Muscle layer of duodenum (tissue), 2 donors: ENCODE measurements at regions not wholly inside any gene's neighbourhood (a gene's known extent, or its start where the extent isn't known, plus 50 kb on each side); places are given as distances from the start of the nearest gene placed in this dataset.

Experiments used
- H3K27ac ChIP-seq: one replicate; pipeline ENCODE4 v1.7.0; 2013; ENCODE audit warnings: mild to moderate bottlenecking, low read length
- H3K27me3 ChIP-seq: one replicate; pipeline ENCODE4 v1.7.0; 2013; ENCODE audit warnings: low read depth, mild to moderate bottlenecking, control low read depth, low read length
- H3K36me3 ChIP-seq, 2 donors: one replicate each; pipeline ENCODE4 v1.7.0; 2013; ENCODE audit warnings: low read length in 2 of 2, control low read depth in 1 of 2, mild to moderate bottlenecking in 1 of 2; ENCODE audit not compliant: insufficient read depth in 2 of 2, control insufficient read depth in 1 of 2
- H3K4me1 ChIP-seq, 2 donors: one replicate each; pipeline ENCODE4 v1.7.0; 2013; ENCODE audit warnings: low read length in 2 of 2, mild to moderate bottlenecking in 2 of 2, control low read depth in 1 of 2, moderate library complexity in 1 of 2; ENCODE audit not compliant: insufficient read depth in 2 of 2, control insufficient read depth in 1 of 2
- H3K4me3 ChIP-seq, 2 donors: one replicate each; pipeline ENCODE4 v1.7.0; 2013; ENCODE audit warnings: low read length in 2 of 2, low read depth in 1 of 2, mild to moderate bottlenecking in 1 of 2
- H3K9me3 ChIP-seq, 2 donors: one replicate each; pipeline ENCODE4 v1.7.0; 2013; ENCODE audit warnings: low read length in 2 of 2, control low read depth in 1 of 2, mild to moderate bottlenecking in 1 of 2; ENCODE audit not compliant: control insufficient read depth in 1 of 2
- donor health status: healthy.

DNA sequence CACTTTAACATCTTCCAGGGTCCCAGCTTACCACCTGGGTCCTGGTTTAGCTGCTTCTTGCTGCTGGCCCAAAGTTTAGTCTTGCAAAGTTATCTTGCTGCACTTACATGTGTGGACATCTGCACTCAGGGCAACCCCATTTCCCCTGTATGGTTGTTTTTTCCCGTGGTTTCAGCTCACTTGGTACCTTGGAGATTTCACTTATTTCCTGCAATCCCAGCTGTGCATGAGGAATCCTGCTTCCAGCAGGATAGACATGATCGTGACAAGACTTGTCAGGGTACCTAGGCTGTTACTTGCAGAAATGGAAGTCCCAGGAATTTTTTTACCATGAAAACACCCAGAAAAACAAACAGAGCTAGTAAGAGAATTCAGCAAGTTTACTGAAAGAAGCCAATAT lies 95.9 kb upstream of the LEP start:
- no peak overlapping the region for H3K4me3 ChIP-seq
- peaks cover 3% of the 10 kb centered on the region for H3K27me3 ChIP-seq
- H3K4me1 ChIP-seq: no peaks in the 10 kb centered on the region
- H3K27ac ChIP-seq: no peak overlapping the region
- H3K36me3 ChIP-seq: no peaks in the 10 kb centered on the region
- peaks cover 0 to 8% of the 10 kb centered on the region in 2 donors for H3K9me3 ChIP-seq

- Histone ChIP-seq H3K27ac (no peak overlapping the region), H3K4me3 (no peak overlapping the region), H3K4me1 (no peaks in the 10 kb centered on the region), H3K27me3 (peaks cover 3% of the 10 kb centered on the region), H3K9me3 (peaks cover 0 to 6% of the 10 kb centered on the region in 2 donors), H3K36me3 (no peaks in the 10 kb centered on the region)
Measured at GRCh38 chr7:128146052-128146451, 95.0 kb upstream of the LEP start.

- Histone ChIP-seq H3K4me1 (no peaks in the 10 kb centered on the region), H3K9me3 (no peaks in the 10 kb centered on the region), H3K4me3 (no peak overlapping the region), H3K27me3 (no peaks in the 10 kb centered on the region), H3K36me3 (no peaks in the 10 kb centered on the region), H3K27ac (no peak overlapping the region)
Measured at GRCh38 chr7:128148676-128149075, 92.4 kb upstream of the LEP start.

DNA sequence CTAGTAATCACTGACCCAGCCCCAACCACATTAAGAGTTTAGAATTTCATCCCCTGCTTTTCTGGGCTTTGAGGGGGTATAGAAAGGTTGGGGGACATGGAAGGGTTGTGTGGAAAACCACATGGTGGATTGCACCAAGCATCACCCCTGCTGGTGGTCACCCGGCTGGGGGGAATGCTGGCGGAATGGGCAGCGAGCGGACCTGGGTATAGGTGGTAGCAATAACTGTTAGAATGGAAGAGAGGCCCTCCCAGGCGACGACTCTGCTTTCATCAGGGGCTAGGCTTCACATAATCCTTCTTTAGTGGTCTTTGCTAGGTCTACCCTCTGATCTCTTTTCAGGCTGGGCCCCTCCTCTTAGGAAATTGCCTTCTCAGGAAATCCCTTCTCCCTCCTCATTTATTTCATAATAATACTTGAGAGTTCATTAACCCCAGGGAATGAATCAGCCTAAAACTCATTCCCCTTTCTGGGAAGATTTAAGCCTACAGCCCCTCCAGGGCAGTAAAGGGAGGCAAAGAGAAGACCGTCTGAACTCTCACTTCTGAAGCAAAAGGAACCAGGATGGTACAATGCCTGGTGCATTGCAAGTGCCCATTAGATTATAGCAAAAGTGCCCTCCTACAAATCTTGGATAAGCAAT lies 90.7 kb upstream of the LEP start:
- Histone ChIP-seq H3K27ac (no peak overlapping the region), H3K36me3 (no peaks in the 10 kb centered on the region), H3K4me1 (no peaks in the 10 kb centered on the region), H3K9me3 (no peaks in the 10 kb centered on the region), H3K4me3 (no peak overlapping the region), H3K27me3 (no peaks in the 10 kb centered on the region)

DNA sequence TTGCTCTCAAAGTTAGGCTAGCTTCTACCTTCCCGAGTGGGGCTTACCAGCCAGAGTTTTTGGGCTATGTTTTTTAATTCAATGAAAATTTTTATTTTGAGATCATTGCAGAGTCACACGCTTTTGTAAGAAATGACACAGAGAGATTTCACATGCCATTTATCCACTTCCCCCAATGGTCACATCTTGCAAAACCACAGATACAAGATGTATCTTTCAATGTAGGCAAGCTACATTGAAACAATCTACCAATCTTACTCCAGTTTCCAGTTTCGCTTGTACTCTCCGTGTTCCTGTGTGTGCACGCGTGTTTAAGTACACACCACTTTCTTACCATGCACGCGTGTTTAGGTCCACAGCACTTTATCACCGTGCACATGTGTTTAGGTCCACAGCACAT lies 89.4 kb upstream of the LEP start:
- no peak overlapping the region for H3K27ac ChIP-seq
- H3K27me3 ChIP-seq: no peaks in the 10 kb centered on the region
- no peaks in the 10 kb centered on the region for H3K9me3 ChIP-seq
- H3K4me1 ChIP-seq: no peaks in the 10 kb centered on the region
- H3K36me3 ChIP-seq: no peaks in the 10 kb centered on the region
- no peak overlapping the region for H3K4me3 ChIP-seq

DNA sequence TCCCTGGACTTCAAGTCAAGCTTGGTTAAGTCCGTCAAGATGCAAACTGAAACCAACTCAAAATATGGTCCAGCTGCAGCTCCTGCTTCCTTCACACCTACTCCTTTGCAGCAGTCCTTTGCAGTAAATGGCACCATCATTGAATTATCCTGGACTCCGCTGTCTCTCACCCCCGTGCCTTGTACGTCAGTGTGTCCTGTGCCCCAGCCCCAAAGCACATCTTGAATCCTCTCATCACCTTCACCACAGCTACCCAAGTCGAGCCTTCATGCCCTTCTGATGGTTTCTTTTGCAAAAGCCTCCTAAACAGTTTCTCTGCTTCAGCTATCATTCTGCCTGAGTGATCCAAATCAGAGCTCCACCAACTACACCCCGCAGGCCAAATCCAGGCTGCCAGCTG lies 88.4 kb upstream of the LEP start:
- Histone ChIP-seq H3K27ac (no peak overlapping the region), H3K9me3 (no peaks in the 10 kb centered on the region), H3K4me3 (no peak overlapping the region), H3K36me3 (no peaks in the 10 kb centered on the region), H3K27me3 (no peaks in the 10 kb centered on the region), H3K4me1 (no peaks in the 10 kb centered on the region)

GRCh38 chr7:128153436-128153835 lies 87.6 kb upstream of the LEP start:
- Histone ChIP-seq H3K9me3 (no peaks in the 10 kb centered on the region), H3K27me3 (no peaks in the 10 kb centered on the region), H3K36me3 (no peaks in the 10 kb centered on the region), H3K27ac (no peak overlapping the region), H3K4me1 (no peaks in the 10 kb centered on the region), H3K4me3 (no peak overlapping the region)

GRCh38 chr7:128154504-128154903 lies 86.6 kb upstream of the LEP start:
- Histone ChIP-seq H3K4me1 (no peaks in the 10 kb centered on the region), H3K36me3 (no peaks in the 10 kb centered on the region), H3K27ac (no peak overlapping the region), H3K9me3 (no peaks in the 10 kb centered on the region), H3K27me3 (no peaks in the 10 kb centered on the region), H3K4me3 (no peak overlapping the region)

DNA sequence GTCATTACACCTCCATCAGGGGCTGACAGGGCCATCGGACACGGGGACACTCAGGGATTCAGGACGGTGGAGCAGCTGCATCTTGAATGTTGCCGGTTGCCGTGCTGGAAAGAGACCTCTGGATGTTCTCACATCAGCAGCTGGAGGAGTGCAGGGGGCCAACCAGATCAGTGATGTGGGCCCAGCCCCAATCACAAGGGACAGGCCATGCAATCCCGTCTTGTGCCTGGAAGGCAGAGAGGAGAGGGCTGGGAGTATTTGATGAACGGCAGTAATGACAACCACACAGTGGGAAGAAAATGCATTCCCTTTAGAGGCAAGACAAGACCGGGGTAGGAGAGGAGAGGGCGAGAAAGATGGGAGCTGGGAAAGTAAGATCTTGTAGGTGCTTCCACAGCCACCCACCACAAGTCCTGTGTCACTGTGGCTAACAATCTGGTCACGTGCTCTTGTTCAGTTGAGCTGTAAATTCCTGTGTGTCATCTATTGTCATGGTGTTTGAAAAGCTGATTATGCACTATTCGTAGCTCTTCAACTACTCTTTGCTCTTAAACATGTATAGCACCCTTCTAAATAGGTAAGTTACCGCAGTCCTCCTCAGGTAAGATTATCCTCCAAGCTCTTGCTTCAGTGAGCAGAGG lies 85.9 kb upstream of the LEP start:
- H3K4me3 ChIP-seq: no peak overlapping the region
- H3K27me3 ChIP-seq: no peaks in the 10 kb centered on the region
- H3K9me3 ChIP-seq: no peaks in the 10 kb centered on the region
- H3K36me3 ChIP-seq: no peaks in the 10 kb centered on the region
- H3K27ac ChIP-seq: no peak overlapping the region
- H3K4me1 ChIP-seq: no peaks in the 10 kb centered on the region

DNA sequence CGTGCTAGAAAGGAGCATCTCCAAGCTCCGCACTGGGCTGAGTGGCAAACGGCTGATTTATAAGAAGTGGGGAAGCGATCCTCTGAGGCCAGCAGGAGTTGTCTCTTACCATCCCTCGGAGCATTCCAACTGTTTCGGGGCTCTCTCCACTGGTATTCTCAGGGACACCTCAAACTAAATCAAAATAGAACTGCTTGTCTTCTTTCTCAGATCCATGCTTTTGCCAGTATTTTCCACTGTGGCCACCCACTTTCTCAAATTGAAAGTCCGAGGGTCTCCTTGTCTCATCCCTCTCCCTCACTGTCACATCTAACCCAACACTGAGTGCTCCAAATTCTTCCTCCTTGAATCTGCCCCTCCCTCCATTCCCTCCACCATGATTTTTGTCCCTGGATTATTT lies 83.2 kb upstream of the LEP start:
- Histone ChIP-seq H3K27me3 (no peaks in the 10 kb centered on the region), H3K36me3 (no peaks in the 10 kb centered on the region), H3K4me3 (no peak overlapping the region), H3K9me3 (no peaks in the 10 kb centered on the region), H3K4me1 (no peaks in the 10 kb centered on the region), H3K27ac (no peak overlapping the region)

GRCh38 chr7:128158370-128158769 lies 82.7 kb upstream of the LEP start:
- no peak overlapping the region for H3K4me3 ChIP-seq
- no peaks in the 10 kb centered on the region for H3K36me3 ChIP-seq
- H3K27ac ChIP-seq: no peak overlapping the region
- no peaks in the 10 kb centered on the region for H3K9me3 ChIP-seq
- no peaks in the 10 kb centered on the region for H3K27me3 ChIP-seq
- H3K4me1 ChIP-seq: no peaks in the 10 kb centered on the region

- Histone ChIP-seq H3K27me3 (peaks cover 17% of the 10 kb centered on the region), H3K4me1 (no peaks in the 10 kb centered on the region), H3K27ac (no peak overlapping the region), H3K36me3 (no peaks in the 10 kb centered on the region), H3K9me3 (no peaks in the 10 kb centered on the region), H3K4me3 (no peak overlapping the region)
Measured at GRCh38 chr7:128160296-128160695, 80.8 kb upstream of the LEP start.
